H9 (cell line): ENCODE measurements at regions not wholly inside any gene's neighbourhood (a gene's known extent, or its start where the extent isn't known, plus 50 kb on each side); places are given as distances from the start of the nearest gene placed in this dataset.

Experiments
- DNase-seq: peaks from one replicate; pipeline ENCODE4 v3.0.0-alpha.2; 2017
- H2AFZ ChIP-seq: one replicate; pipeline ENCODE4 v1.6.1; 2013; ENCODE audit warnings: mild to moderate bottlenecking, low read length, control low read depth, moderate library complexity
- H2AK5ac ChIP-seq: 2 replicates; pipeline ENCODE4 v1.6.1; 2013; ENCODE audit warnings: low read length, control low read depth, mixed read lengths; ENCODE audit not compliant: insufficient read length
- H2BK120ac ChIP-seq: one replicate; pipeline ENCODE4 v1.6.1; 2013; ENCODE audit warnings: low read depth, mild to moderate bottlenecking, low read length, control low read depth, inconsistent platforms; ENCODE audit not compliant: poor library complexity, severe bottlenecking
- H2BK12ac ChIP-seq: 2 replicates; pipeline ENCODE4 v1.6.1; 2013; ENCODE audit warnings: low read length, control low read depth, mixed read lengths, low read depth; ENCODE audit not compliant: insufficient read length
- H2BK15ac ChIP-seq: 2 replicates; pipeline ENCODE4 v1.6.1; 2013; ENCODE audit warnings: low read depth, low read length, control low read depth
- H2BK20ac ChIP-seq: one replicate; pipeline ENCODE4 v1.6.1; 2013; ENCODE audit warnings: low read depth, mild to moderate bottlenecking, low read length, control low read depth, inconsistent platforms; ENCODE audit not compliant: poor library complexity, severe bottlenecking
- H2BK5ac ChIP-seq: 2 replicates; pipeline ENCODE4 v1.6.1; 2013; ENCODE audit warnings: low read length, control low read depth, mixed read lengths; ENCODE audit not compliant: insufficient read length
- H3K14ac ChIP-seq: 2 replicates; pipeline ENCODE4 v1.6.1; 2013; ENCODE audit warnings: low read length, control low read depth; ENCODE audit not compliant: insufficient read depth
- H3K18ac ChIP-seq: 2 replicates; pipeline ENCODE4 v1.6.1; 2013; ENCODE audit warnings: low read depth, mild to moderate bottlenecking, mixed read lengths, low read length, control low read depth; ENCODE audit not compliant: insufficient read length
- H3K23ac ChIP-seq: 2 replicates; pipeline ENCODE4 v1.6.1; 2013; ENCODE audit warnings: low read length, control low read depth, mixed read lengths, low read depth; ENCODE audit not compliant: insufficient read length
- H3K23me2 ChIP-seq: 2 replicates; pipeline ENCODE4 v1.6.1; 2013; ENCODE audit warnings: low read depth, mild to moderate bottlenecking, mixed read lengths, low read length, control low read depth; ENCODE audit not compliant: insufficient read length, poor library complexity, severe bottlenecking
- H3K27ac ChIP-seq: 2 replicates; pipeline ENCODE4 v1.5.1; 2013; ENCODE audit warnings: low read length, control low read depth, mixed read lengths, low read depth; ENCODE audit not compliant: insufficient read length
- H3K27me3 ChIP-seq: 2 replicates; pipeline ENCODE4 v1.6.1; 2013; ENCODE audit warnings: low read length, control low read depth, inconsistent platforms; ENCODE audit not compliant: insufficient read depth
- H3K4ac ChIP-seq: 2 replicates; pipeline ENCODE4 v1.6.1; 2013; ENCODE audit warnings: low read depth, mild to moderate bottlenecking, control low read depth, inconsistent platforms, low read length, moderate library complexity
- H3K4me1 ChIP-seq: 2 replicates; pipeline ENCODE4 v1.6.1; 2013; ENCODE audit warnings: low read length, control low read depth, inconsistent platforms; ENCODE audit not compliant: insufficient read depth
- H3K4me2 ChIP-seq: 2 replicates; pipeline ENCODE4 v1.6.1; 2013; ENCODE audit warnings: low read length, control low read depth, mixed read lengths; ENCODE audit not compliant: insufficient read length, insufficient read depth
- H3K56ac ChIP-seq: 2 replicates; pipeline ENCODE4 v1.6.1; 2013; ENCODE audit warnings: low read depth, mild to moderate bottlenecking, mixed read lengths, low read length, control low read depth; ENCODE audit not compliant: insufficient read length
- H3K79me1 ChIP-seq: 2 replicates; pipeline ENCODE4 v1.6.1; 2013; ENCODE audit warnings: low read depth, mild to moderate bottlenecking, moderate library complexity, low read length, control low read depth, inconsistent platforms; ENCODE audit not compliant: insufficient read depth, poor library complexity, severe bottlenecking
- H3K79me2 ChIP-seq: 2 replicates; pipeline ENCODE4 v1.6.1; 2013; ENCODE audit warnings: low read length, control low read depth, inconsistent platforms; ENCODE audit not compliant: insufficient read depth
- H3K9ac ChIP-seq: 2 replicates; pipeline ENCODE4 v1.6.1; 2013; ENCODE audit warnings: low read length, control low read depth, mixed read lengths; ENCODE audit not compliant: insufficient read length; ENCODE audit errors: extremely low read depth
- H3K9me3 ChIP-seq: one replicate; pipeline ENCODE4 v1.6.1; 2013; ENCODE audit warnings: low read depth, low read length, inconsistent platforms; ENCODE audit not compliant: control insufficient read depth
- H3T11ph ChIP-seq: one replicate; pipeline ENCODE4 v1.6.1; 2013; ENCODE audit warnings: mild to moderate bottlenecking, low read length, control low read depth, inconsistent platforms
- H4K20me1 ChIP-seq: one replicate; pipeline ENCODE4 v1.6.1; 2013; ENCODE audit not compliant: control insufficient read depth, insufficient read length, insufficient read depth
- H4K5ac ChIP-seq: 2 replicates; pipeline ENCODE4 v1.6.1; 2013; ENCODE audit warnings: low read depth, mild to moderate bottlenecking, mixed read lengths, low read length, control low read depth; ENCODE audit not compliant: insufficient read length
- H4K8ac ChIP-seq: replicated peaks from 2 replicates; pipeline ENCODE4 v1.6.1; 2013; ENCODE audit warnings: low read length, control low read depth, mixed read lengths, low read depth; ENCODE audit not compliant: insufficient read length
- H4K91ac ChIP-seq: 2 replicates; pipeline ENCODE4 v1.6.1; 2013; ENCODE audit warnings: low read depth, mild to moderate bottlenecking, moderate library complexity, mixed read lengths, low read length, control low read depth; ENCODE audit not compliant: insufficient read length
- H3K27ac Mint-ChIP-seq, 3 experiments: 2 replicates in 2 of 3; 3 replicates in 1 of 3; pipeline ENCODE4 v1.8.0; 2020 to 2021; ENCODE audit warnings: mixed read lengths in 3 of 3, mild to moderate bottlenecking in 1 of 3, moderate library complexity in 1 of 3
- H3K27me3 Mint-ChIP-seq: 2 replicates; pipeline ENCODE4 v1.8.0; 2021; ENCODE audit warnings: low read depth, mild to moderate bottlenecking, moderate library complexity, mixed read lengths
- H3K36me3 Mint-ChIP-seq, 3 experiments: 2 replicates in 2 of 3; 3 replicates in 1 of 3; pipeline ENCODE4 v1.8.0; 2020 to 2021; ENCODE audit warnings: low read depth in 3 of 3, mixed read lengths in 3 of 3; ENCODE audit not compliant: insufficient read depth in 1 of 3
- H3K4me1 Mint-ChIP-seq, 2 experiments: 2 replicates each; pipeline ENCODE4 v1.8.0; 2020; ENCODE audit warnings: mixed read lengths in 2 of 2
- H3K4me3 Mint-ChIP-seq, 2 experiments: 2 replicates in 1 of 2; 3 replicates in 1 of 2; pipeline ENCODE4 v1.8.0; 2020 to 2021; ENCODE audit warnings: mild to moderate bottlenecking in 2 of 2, mixed read lengths in 2 of 2, moderate library complexity in 1 of 2
- H3K9me3 Mint-ChIP-seq, 2 experiments: 2 replicates in 1 of 2; 3 replicates in 1 of 2; pipeline ENCODE4 v1.8.0; 2020; ENCODE audit warnings: mild to moderate bottlenecking in 2 of 2, mixed read lengths in 2 of 2, moderate library complexity in 1 of 2
- WGBS: extraction: QIAGEN DNeasy Blood & Tissue Kit; methylation state at CpG from one replicate; pipeline ENCODE4 v1.1.7; 2013; ENCODE audit warnings: missing lambda C conversion rate, low lambda C conversion rate, mixed read lengths; ENCODE audit not compliant: insufficient read length; ENCODE audit errors: extremely low coverage; 5-methylcytosine and 5-hydroxymethylcytosine counted together
- TF ChIP-seq, protein P1 (sequence below): fragments of 200-600 bp; sonication (generic); conservative IDR thresholded peaks from 3 replicates; pipeline ENCODE4 v1.8.0; 2021; ENCODE audit warnings: antibody characterized with exemption, mild to moderate bottlenecking

DNA sequence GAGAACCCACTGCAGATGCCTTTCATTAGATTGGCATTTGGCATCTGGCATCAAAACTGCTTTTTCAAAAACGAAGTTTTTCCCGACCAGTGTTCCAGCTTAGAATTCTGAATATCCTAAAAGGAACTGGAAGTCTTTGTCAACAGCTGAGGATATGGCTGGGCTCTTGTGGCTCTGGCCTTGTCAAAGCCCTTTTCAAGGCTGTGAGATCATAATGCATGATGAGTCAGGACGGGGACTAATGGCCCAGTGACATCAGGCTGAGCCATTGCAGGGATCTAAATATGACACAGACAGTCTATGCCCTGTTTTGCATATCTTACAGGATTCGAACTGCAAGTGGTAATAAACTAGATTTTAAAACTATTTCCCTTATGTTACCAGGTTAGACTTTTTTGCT lies 306.4 kb downstream of the PTTG2 start:
- Histone ChIP-seq H3K9ac (no peak overlapping the region), H3T11ph (no peak overlapping the region), H3K14ac (no peak overlapping the region), H3K79me1 (no peaks in the 10 kb centered on the region), H2BK12ac (no peak overlapping the region), H3K23me2 (no peaks in the 10 kb centered on the region), H4K5ac (no peak overlapping the region), H4K20me1 (no peaks in the 10 kb centered on the region), H3K79me2 (no peaks in the 10 kb centered on the region), H4K91ac (no peak overlapping the region), H3K18ac (no peak overlapping the region), H2BK120ac (no peak overlapping the region), H3K4me1 (no peaks in the 10 kb centered on the region), H3K4me2 (no peak overlapping the region), H3K9me3 (no peaks in the 10 kb centered on the region), H2BK5ac (no peak overlapping the region), H2AFZ (no peak overlapping the region), H3K23ac (no peak overlapping the region), H3K56ac (no peak overlapping the region), H4K8ac (no peak overlapping the region), H3K27ac (no peak overlapping the region), H2AK5ac (no peak overlapping the region), H3K27me3 (no peaks in the 10 kb centered on the region), H2BK20ac (no peak overlapping the region), H2BK15ac (no peak overlapping the region), H3K4ac (no peak overlapping the region)
- Mint-ChIP-seq H3K27ac (no peak overlapping the region), H3K9me3 (no peaks in the 10 kb centered on the region), H3K27me3 (peaks cover 1% of the 10 kb centered on the region; the same call in 1 of the 2 replicates), H3K4me1 (peaks cover 5 to 6% of the 10 kb centered on the region in 2 experiments; a peak in 3 of 4 replicates), H3K36me3 (peaks cover 0 to 2% (median 0%) of the 10 kb centered on the region in 3 experiments; a peak in 1 of 7 replicates), H3K4me3 (no peak overlapping the region)
- no peak for DNase-seq
- TF ChIP-seq, protein P1, sequence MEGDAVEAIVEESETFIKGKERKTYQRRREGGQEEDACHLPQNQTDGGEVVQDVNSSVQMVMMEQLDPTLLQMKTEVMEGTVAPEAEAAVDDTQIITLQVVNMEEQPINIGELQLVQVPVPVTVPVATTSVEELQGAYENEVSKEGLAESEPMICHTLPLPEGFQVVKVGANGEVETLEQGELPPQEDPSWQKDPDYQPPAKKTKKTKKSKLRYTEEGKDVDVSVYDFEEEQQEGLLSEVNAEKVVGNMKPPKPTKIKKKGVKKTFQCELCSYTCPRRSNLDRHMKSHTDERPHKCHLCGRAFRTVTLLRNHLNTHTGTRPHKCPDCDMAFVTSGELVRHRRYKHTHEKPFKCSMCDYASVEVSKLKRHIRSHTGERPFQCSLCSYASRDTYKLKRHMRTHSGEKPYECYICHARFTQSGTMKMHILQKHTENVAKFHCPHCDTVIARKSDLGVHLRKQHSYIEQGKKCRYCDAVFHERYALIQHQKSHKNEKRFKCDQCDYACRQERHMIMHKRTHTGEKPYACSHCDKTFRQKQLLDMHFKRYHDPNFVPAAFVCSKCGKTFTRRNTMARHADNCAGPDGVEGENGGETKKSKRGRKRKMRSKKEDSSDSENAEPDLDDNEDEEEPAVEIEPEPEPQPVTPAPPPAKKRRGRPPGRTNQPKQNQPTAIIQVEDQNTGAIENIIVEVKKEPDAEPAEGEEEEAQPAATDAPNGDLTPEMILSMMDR, result no peak
- whole genome bisulfite sequencing, result no CpG with 5 or more reads among the region's 4 CpGs
